Activated CD8-positive, alpha-beta memory T cell treated with anti-CD3 and anti-CD28 coated beads, Interleukin-2, amount 50 U/mL, for 24 hours (primary cell): ENCODE measurements at regions not wholly inside any gene's neighbourhood (a gene's known extent, or its start where the extent isn't known, plus 50 kb on each side); places are given as distances from the start of the nearest gene placed in this dataset.
A peak's percentile ranks its signal among the peaks of the same experiment; 100 is the strongest.
"Not testable (repeated sequence)": the region's sequence is repeated elsewhere in the genome, so short reads cannot be mapped to it uniquely, and the experiment has no call there.

Source experiments
- DNase-seq: peaks from one replicate; pipeline ENCODE4 v3.0.0-alpha.2; 2020; ENCODE audit errors: extremely low read depth

- no peak for DNase-seq
Measured at GRCh38 chrX:65610481-65610880, 57.0 kb upstream of the MSN start.

DNA sequence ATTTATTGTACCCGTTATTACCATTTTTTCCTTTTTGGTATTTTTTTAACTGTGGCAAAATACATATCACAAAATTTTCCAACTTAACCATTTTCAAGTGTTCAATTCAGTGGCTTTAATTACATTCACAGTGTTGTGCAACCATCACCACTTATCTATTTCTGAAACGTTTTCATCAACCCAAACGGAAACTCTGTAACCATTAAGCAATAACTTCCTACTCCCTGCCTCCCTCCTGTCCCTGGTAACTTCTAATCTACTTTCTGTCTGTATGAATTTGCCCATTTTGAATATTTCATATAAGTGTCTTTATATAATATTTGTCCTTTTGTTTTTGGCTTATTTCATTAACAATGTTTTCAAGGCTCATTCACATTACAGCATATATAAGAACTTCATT lies 57.4 kb upstream of the MSN start:
- no peak for DNase-seq

DNA sequence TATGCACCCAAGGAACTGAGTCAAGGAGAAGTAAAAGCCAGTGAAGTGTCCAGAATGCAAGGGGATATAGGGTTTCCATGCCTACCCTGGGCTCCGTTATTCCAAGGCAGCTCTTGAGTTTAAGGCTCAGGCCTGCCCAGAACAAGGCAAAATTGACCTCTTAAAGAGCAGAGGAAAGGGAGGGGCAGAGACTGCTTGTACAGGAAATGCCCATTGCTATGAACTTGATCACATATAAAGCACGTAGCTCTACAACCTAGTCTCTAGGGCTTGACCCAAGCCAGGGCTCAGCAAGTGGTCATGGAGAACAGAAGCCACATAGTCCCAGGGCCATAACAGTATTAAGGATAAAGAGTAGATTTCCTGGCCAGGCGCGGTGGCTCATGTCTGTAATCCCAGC lies 58.2 kb upstream of the MSN start:
- DNase-seq: no peak

DNA sequence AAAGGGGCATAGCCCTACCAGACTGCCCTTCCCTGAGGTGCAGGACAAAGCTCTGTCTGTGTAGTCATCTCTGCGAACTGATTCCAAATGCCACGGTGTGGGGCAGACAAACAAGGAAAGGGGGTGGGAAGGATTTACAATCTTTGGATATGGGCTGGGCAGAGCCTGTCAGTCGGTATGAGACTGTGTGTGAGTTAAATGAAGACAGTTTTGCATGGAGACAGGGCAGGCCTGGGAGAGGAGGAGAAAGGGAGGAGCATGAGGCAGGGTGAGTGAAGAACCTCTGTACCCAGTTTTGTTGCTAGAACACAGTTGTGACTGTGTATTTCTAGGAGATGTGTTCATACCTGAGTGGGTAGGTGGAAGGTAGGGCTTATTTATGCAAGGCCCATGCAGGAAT lies 59.4 kb upstream of the MSN start:
- DNase-seq: no peak

DNA sequence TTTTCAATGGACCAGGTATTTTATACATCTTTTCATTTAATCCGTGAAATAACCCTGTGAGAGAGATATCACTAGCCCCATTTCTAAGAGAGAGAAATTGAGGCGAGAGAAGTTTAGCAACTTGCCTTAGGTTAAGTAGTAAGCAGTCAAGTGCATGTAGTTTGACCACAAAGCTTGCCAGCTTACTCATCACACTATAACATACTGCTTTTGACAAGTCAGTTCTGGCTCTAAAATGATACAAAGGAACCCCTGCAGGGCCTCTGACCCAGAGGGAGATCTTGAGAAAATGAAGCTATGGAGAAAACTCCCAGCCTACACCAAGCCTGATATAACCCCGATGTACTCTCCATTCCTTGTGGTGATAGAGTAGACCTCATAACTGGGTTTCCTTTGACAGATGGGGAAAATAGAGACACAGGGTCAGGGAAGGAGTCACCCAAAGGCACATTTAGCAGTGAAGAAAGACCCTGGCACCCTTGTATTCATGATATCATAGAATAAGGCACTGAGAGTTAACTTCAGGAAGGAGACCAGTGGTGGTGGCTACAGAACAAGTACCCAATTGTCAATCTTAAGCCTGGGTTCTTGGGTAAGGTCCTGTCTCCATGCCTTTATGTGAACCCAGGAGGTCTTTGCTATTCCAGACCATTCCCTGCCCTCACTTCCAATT lies 60.2 kb upstream of the MSN start:
- DNase-seq: no peak

DNA sequence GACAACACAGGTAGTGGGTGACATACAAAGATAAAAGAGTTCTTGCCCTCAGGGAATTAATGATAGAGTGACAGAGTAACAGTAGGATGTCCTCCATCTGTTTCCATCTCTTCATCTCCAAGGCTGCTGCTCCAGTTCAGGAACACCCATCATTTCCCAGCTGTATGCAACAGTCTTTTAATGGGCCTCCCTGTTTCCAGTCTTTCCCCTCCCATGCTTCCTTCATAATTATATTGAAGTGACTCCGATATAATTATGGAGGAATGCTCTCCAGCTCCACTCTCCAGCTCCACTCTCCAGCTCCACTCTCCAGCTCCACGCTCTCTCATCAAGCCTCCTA lies 65.3 kb upstream of the MSN start:
- DNase-seq: no peak

DNA sequence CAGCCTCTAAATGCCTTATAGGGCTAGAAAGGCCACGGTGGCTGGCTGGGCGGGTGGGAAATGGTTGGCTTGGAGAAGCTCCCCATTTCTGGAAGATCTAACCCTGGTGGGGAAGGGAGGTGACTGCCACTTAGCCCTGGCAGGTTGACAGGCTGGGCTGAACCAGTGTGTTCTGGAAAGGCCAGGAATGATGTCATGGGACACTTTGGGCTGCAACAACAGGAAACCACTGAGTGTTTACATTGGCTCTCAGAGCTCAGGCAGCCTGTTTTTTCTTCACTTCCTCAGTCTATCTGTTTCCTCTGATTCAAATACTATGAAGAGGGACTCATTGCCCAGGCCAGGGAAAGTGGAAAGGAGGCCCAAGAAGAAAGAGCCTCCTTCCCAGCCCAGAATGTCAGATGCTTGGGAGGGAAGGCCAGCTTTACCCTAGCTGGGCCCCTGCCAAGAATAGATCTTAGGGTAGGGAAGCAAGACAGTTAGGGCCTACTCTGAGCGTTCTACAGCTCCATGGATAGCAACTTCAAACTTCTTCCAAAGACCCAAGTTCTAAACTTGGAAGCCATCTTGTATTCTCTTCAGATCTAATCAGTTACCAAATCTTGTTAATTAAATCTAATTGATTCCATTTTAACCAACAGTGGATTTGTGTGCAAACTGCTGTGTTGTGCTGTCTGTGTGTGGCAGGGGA lies 65.8 kb upstream of the MSN start:
- peak; percentile 6 for DNase-seq

DNA sequence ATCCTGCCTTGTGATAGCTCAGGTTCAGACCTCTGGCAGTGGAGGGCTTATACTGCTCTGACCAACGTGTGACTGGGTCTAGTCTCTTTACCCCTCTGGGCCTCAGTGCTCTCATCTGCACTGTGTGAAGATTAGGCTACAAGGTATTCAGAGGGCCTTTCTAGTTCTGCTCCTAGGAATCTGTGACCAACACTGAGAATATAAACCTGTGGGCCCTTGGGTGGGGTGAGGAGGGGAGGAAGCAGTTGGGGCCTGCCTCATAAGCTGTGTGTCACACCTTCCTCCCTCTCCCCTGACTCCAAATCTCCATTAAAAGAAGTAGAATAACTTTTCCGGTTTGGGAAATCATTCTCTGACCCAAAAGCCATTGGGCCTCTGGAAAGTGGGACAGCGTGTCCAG lies 66.3 kb upstream of the MSN start:
- DNase-seq: no peak

DNA sequence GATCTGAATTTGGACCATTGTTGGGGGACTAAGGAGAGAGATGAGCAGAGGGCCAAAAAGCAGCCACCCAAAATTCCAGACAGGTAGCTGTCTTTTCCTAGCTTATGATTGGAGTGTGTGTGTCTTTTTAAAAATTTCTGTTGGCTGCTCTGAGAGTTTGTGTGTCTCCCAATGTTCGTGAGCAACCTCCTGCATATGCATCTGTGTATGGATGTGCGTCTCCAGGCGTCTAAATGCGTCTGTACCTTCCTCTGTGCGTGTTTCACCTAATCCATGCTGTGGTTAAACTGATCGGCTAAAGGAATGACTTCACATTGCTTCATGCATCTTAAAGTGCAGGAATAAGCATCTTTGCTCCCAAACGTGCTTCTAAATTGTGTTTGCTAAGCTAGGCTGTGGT lies 65.5 kb upstream of the LAS1L start:
- DNase-seq: no peak

DNA sequence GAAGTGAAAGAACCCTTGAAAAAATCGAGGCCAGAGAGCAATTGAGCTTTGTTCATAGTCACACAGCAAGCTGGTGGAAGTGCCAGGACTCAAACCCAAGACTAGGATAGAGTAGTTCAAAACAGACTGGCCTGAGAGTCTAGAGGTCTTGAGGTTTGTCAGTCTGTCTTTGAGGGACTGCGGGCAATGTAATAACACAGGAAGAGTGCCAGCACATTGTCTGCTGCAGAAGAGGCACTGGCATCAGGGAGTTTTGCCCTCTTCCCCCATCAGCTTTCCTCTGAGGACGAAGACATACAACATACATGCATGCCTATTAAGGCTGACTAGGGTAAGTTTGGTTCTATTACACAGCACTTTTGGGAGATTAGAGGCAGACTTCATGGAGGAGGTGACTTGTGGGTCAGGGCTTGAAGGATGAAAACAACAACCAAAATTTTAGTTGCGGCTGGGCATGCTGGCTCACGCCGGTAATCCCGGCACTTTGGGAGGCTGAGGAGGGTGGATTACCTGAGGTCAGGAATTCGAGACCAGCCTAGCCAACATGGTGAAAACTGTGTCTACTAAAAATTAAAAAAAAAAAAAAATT lies 64.1 kb upstream of the LAS1L start:
- no peak for DNase-seq

- peak; percentile 6 for DNase-seq
Measured at GRCh38 chrX:65596270-65597034, 61.9 kb upstream of the LAS1L start.

GRCh38 chrX:65595460-65595876 lies 60.9 kb upstream of the LAS1L start:
- peak; percentile 85 for DNase-seq

GRCh38 chrX:65591206-65591605 lies 56.6 kb upstream of the LAS1L start:
- DNase-seq: no peak

- DNase-seq: no peak
Measured at GRCh38 chrX:65589304-65589703, 54.7 kb upstream of the LAS1L start.

- DNase-seq: no peak
Measured at GRCh38 chrX:65588795-65589194, 54.2 kb upstream of the LAS1L start.

DNA sequence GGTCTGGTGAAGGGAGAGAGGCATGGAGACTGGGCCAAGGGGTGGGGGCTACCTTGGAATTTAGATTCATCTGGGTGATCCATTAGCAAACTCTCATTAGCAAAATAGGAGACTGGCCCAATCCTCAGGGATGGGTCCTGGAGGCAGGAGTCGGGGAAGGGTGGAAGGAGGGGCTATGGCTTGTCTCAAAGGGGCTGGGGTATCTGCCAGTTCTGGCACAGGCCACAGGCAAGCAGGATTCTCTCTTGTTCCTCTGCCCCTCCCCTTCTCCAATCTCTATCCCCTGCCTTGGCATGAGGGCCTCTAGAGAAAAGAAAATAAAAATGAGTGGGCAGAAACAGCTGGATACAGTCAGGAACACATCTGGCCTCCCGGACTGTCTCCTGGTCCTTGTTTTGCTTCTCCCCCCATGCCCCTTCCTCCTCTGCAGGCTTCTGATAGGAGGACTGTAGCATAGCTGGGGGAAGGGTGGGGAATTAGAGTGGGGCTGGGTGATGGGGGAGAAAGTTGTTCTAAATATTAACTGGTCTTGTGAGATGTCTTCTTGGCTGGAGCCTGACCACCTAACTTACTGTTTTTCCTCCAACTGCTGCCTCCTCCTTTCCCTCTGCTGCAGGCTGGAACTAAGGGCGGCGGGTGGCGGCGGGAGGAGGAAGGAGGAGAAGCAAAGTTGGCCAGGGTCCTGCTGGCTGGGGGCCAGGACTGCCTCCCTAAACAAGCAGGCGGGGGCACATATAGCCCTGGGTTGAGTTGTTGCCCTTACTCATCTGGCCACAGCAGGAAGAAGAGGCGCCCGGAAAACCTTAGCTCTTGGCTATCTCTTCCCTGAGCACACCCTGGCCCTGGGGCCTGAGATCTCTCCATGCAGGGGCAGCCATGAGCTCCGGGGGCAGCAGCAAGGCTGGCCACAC lies 53.3 kb upstream of the LAS1L start:
- no peak for DNase-seq

- DNase-seq: no peak
Measured at GRCh38 chrX:65586491-65586890, 51.9 kb upstream of the LAS1L start.

- not testable (repeated sequence) for DNase-seq
Measured at GRCh38 chrX:65585226-65585625, 50.6 kb upstream of the LAS1L start.
